ENCODE measurements at regions not wholly inside any gene's neighbourhood (a gene's known extent, or its start where the extent isn't known, plus 50 kb on each side); places are given as distances from the start of the nearest gene placed in this dataset.

- DNase-seq = no peak
- H3K27ac Mint-ChIP-seq = no peak overlapping the region
- peaks cover 37% of the 10 kb centered on the region for H3K9me3 Mint-ChIP-seq
- H3K36me3 Mint-ChIP-seq (ENCODE audit: low read depth) = no peaks in the 10 kb centered on the region
- H3K4me1 Mint-ChIP-seq (ENCODE audit: low read depth) = no peaks in the 10 kb centered on the region
- H3K27me3 Mint-ChIP-seq = no peaks in the 10 kb centered on the region
- H3K4me3 Mint-ChIP-seq = no peak overlapping the region
These were observed 915.6 kb upstream of the CHAC2 start for GRCh38 chr2:52852006-52852405.

GRCh38 chr2:52844701-52845423 lies 922.7 kb upstream of the CHAC2 start:
- H3K4me3 Mint-ChIP-seq = no peak overlapping the region
- H3K4me1 Mint-ChIP-seq (ENCODE audit: low read depth) = no peaks in the 10 kb centered on the region
- H3K9me3 Mint-ChIP-seq = peaks cover 20% of the 10 kb centered on the region
- DNase-seq = no peak
- H3K36me3 Mint-ChIP-seq (ENCODE audit: low read depth) = no peaks in the 10 kb centered on the region
- H3K27me3 Mint-ChIP-seq = no peaks in the 10 kb centered on the region
- no peak overlapping the region for H3K27ac Mint-ChIP-seq

- no peaks in the 10 kb centered on the region for H3K36me3 Mint-ChIP-seq (ENCODE audit: low read depth)
- peaks cover 6% of the 10 kb centered on the region for H3K9me3 Mint-ChIP-seq
- no peak for DNase-seq
- no peak overlapping the region for H3K27ac Mint-ChIP-seq
- H3K27me3 Mint-ChIP-seq = no peaks in the 10 kb centered on the region
- no peaks in the 10 kb centered on the region for H3K4me1 Mint-ChIP-seq (ENCODE audit: low read depth)
- no peak overlapping the region for H3K4me3 Mint-ChIP-seq
These were observed 931.7 kb upstream of the CHAC2 start for GRCh38 chr2:52835909-52836308.

GRCh38 chr2:52831216-52831615 lies 936.4 kb upstream of the CHAC2 start:
- Mint-ChIP-seq H3K4me1 (ENCODE audit: low read depth) (no peaks in the 10 kb centered on the region), H3K4me3 (no peak overlapping the region), H3K9me3 (no peaks in the 10 kb centered on the region), H3K27ac (no peak overlapping the region), H3K27me3 (no peaks in the 10 kb centered on the region), H3K36me3 (ENCODE audit: low read depth) (no peaks in the 10 kb centered on the region)
- no peak for DNase-seq

- H3K27ac Mint-ChIP-seq = no peak overlapping the region
- H3K36me3 Mint-ChIP-seq (ENCODE audit: low read depth) = no peaks in the 10 kb centered on the region
These were observed 939.5 kb upstream of the CHAC2 start for GRCh38 chr2:52828112-52828511.

GRCh38 chr2:52821631-52822030 lies 946.0 kb upstream of the CHAC2 start:
- no peak overlapping the region for H3K4me3 Mint-ChIP-seq
- no peaks in the 10 kb centered on the region for H3K4me1 Mint-ChIP-seq (ENCODE audit: low read depth)
- no peaks in the 10 kb centered on the region for H3K36me3 Mint-ChIP-seq (ENCODE audit: low read depth)
- H3K27me3 Mint-ChIP-seq = no peaks in the 10 kb centered on the region
- H3K9me3 Mint-ChIP-seq = peaks cover under 1% of the 10 kb centered on the region
- DNase-seq = no peak
- H3K27ac Mint-ChIP-seq = no peak overlapping the region

More at GRCh38 chr2:52828112-52828511, 939.5 kb upstream of the CHAC2 start:
- Mint-ChIP-seq H3K4me1 (ENCODE audit: low read depth) (no peaks in the 10 kb centered on the region), H3K9me3 (no peaks in the 10 kb centered on the region), H3K27me3 (no peaks in the 10 kb centered on the region), H3K4me3 (no peak overlapping the region)
- DNase-seq = no peak

GRCh38 chr2:52818958-52819357 lies 948.6 kb upstream of the CHAC2 start:
- H3K4me1 Mint-ChIP-seq (ENCODE audit: low read depth) = no peaks in the 10 kb centered on the region
- no peak overlapping the region for H3K27ac Mint-ChIP-seq
- no peak for DNase-seq
- H3K36me3 Mint-ChIP-seq (ENCODE audit: low read depth) = no peaks in the 10 kb centered on the region
- no peak overlapping the region for H3K4me3 Mint-ChIP-seq
- peaks cover 5% of the 10 kb centered on the region for H3K9me3 Mint-ChIP-seq
- H3K27me3 Mint-ChIP-seq = no peaks in the 10 kb centered on the region

- peaks cover 2% of the 10 kb centered on the region for H3K9me3 Mint-ChIP-seq
- DNase-seq = no peak
- H3K27ac Mint-ChIP-seq = no peak overlapping the region
- no peak overlapping the region for H3K4me3 Mint-ChIP-seq
- H3K27me3 Mint-ChIP-seq = no peaks in the 10 kb centered on the region
- H3K36me3 Mint-ChIP-seq (ENCODE audit: low read depth) = no peaks in the 10 kb centered on the region
- H3K4me1 Mint-ChIP-seq (ENCODE audit: low read depth) = no peaks in the 10 kb centered on the region
These were observed 957.1 kb upstream of the CHAC2 start for GRCh38 chr2:52810460-52810859.

- Mint-ChIP-seq H3K27me3 (no peaks in the 10 kb centered on the region), H3K27ac (no peak overlapping the region), H3K4me1 (ENCODE audit: low read depth) (no peaks in the 10 kb centered on the region), H3K9me3 (peaks cover 15% of the 10 kb centered on the region), H3K4me3 (no peak overlapping the region), H3K36me3 (ENCODE audit: low read depth) (no peaks in the 10 kb centered on the region)
- DNase-seq = no peak
These were observed 961.6 kb upstream of the CHAC2 start for GRCh38 chr2:52805901-52806410.

- H3K36me3 Mint-ChIP-seq (ENCODE audit: low read depth) = no peaks in the 10 kb centered on the region
- H3K27me3 Mint-ChIP-seq = no peaks in the 10 kb centered on the region
- peaks cover 8% of the 10 kb centered on the region for H3K9me3 Mint-ChIP-seq
- no peaks in the 10 kb centered on the region for H3K4me1 Mint-ChIP-seq (ENCODE audit: low read depth)
- H3K4me3 Mint-ChIP-seq = no peak overlapping the region
- no peak for DNase-seq
- H3K27ac Mint-ChIP-seq = no peak overlapping the region
These were observed 973.0 kb upstream of the CHAC2 start for GRCh38 chr2:52794581-52794980.

- Mint-ChIP-seq H3K27ac (no peak overlapping the region), H3K4me3 (no peak overlapping the region), H3K27me3 (no peaks in the 10 kb centered on the region), H3K36me3 (ENCODE audit: low read depth) (no peaks in the 10 kb centered on the region), H3K4me1 (ENCODE audit: low read depth) (no peaks in the 10 kb centered on the region), H3K9me3 (peaks cover 9% of the 10 kb centered on the region)
- no peak for DNase-seq
These were observed 988.2 kb upstream of the CHAC2 start for GRCh38 chr2:52779446-52779845.

- Mint-ChIP-seq H3K36me3 (ENCODE audit: low read depth) (no peaks in the 10 kb centered on the region), H3K9me3 (peaks cover 9% of the 10 kb centered on the region), H3K4me3 (no peak overlapping the region), H3K4me1 (ENCODE audit: low read depth) (no peaks in the 10 kb centered on the region), H3K27me3 (no peaks in the 10 kb centered on the region), H3K27ac (no peak overlapping the region)
- DNase-seq = no peak
These were observed 991.0 kb upstream of the CHAC2 start for GRCh38 chr2:52776571-52776970.

GRCh38 chr2:52775674-52776073 lies 991.9 kb upstream of the CHAC2 start:
- no peaks in the 10 kb centered on the region for H3K36me3 Mint-ChIP-seq (ENCODE audit: low read depth)
- no peak overlapping the region for H3K27ac Mint-ChIP-seq
- no peaks in the 10 kb centered on the region for H3K4me1 Mint-ChIP-seq (ENCODE audit: low read depth)
- no peaks in the 10 kb centered on the region for H3K27me3 Mint-ChIP-seq
- DNase-seq = no peak
- no peak overlapping the region for H3K4me3 Mint-ChIP-seq
- H3K9me3 Mint-ChIP-seq = peaks cover 11% of the 10 kb centered on the region

GRCh38 chr2:52765735-52766134 lies 1001.9 kb upstream of the CHAC2 start:
- DNase-seq = no peak
- no peaks in the 10 kb centered on the region for H3K36me3 Mint-ChIP-seq (ENCODE audit: low read depth)
- no peak overlapping the region for H3K27ac Mint-ChIP-seq
- no peaks in the 10 kb centered on the region for H3K4me1 Mint-ChIP-seq (ENCODE audit: low read depth)
- peaks cover 11% of the 10 kb centered on the region for H3K9me3 Mint-ChIP-seq
- no peak overlapping the region for H3K4me3 Mint-ChIP-seq
- H3K27me3 Mint-ChIP-seq = no peaks in the 10 kb centered on the region

GRCh38 chr2:52749764-52750163 lies 1017.8 kb upstream of the CHAC2 start:
- Mint-ChIP-seq H3K27me3 (no peaks in the 10 kb centered on the region), H3K4me3 (no peak overlapping the region), H3K4me1 (ENCODE audit: low read depth) (no peaks in the 10 kb centered on the region), H3K27ac (no peak overlapping the region), H3K9me3 (peaks cover 26% of the 10 kb centered on the region), H3K36me3 (ENCODE audit: low read depth) (no peaks in the 10 kb centered on the region)
- no peak for DNase-seq

- no peaks in the 10 kb centered on the region for H3K4me1 Mint-ChIP-seq (ENCODE audit: low read depth)
- DNase-seq = no peak
These were observed 1022.5 kb upstream of the CHAC2 start for GRCh38 chr2:52745144-52745543.

More at GRCh38 chr2:52745144-52745543, 1022.5 kb upstream of the CHAC2 start:
- Mint-ChIP-seq H3K36me3 (ENCODE audit: low read depth) (no peaks in the 10 kb centered on the region), H3K27ac (no peak overlapping the region), H3K27me3 (no peaks in the 10 kb centered on the region), H3K9me3 (peaks cover 22% of the 10 kb centered on the region), H3K4me3 (no peak overlapping the region)
